Left lobe of liver (tissue), 2 donors: ENCODE measurements at regions not wholly inside any gene's neighbourhood (a gene's known extent, or its start where the extent isn't known, plus 50 kb on each side); places are given as distances from the start of the nearest gene placed in this dataset.
"Not testable (repeated sequence)": the region's sequence is repeated elsewhere in the genome, so short reads cannot be mapped to it uniquely, and the experiment has no call there.

ENCODE experiments used
- ATAC-seq: fragments of 200-7000 bp; cut with Tn5 transposase; one replicate; pipeline ENCODE4 v1.9.1; 2020; ENCODE audit warnings: mild to moderate bottlenecking, moderate library complexity
- DNase-seq: peaks from one replicate; pipeline ENCODE4 v3.0.0-alpha.2; 2020; ENCODE audit warnings: low spot score
- donor health status: DM: no; HTN: no; CAD: no; lungs with moderate emphysema.
- donor health status: DM: no; HTN: yes; CAD: no.

DNA sequence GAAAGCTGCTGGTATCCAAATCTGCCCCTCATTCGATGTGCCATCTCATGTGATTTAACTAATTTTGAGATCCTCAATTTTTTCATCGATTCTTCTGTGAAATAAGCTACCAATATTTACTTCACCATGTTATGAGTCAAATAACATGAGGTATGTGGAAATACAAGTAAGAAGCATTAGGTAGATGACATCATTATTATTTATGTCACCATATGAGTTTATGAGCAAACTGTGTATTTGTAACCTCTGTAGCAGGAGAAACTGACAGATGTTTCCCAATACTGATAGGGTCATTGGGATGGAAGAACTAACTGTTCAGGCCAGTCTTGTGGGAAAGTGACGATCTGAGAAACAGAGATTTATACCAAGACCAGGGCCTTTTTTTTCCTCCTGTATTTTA lies 229.4 kb upstream of the GOT2 start:
- no peak for ATAC-seq
- no peak for DNase-seq

DNA sequence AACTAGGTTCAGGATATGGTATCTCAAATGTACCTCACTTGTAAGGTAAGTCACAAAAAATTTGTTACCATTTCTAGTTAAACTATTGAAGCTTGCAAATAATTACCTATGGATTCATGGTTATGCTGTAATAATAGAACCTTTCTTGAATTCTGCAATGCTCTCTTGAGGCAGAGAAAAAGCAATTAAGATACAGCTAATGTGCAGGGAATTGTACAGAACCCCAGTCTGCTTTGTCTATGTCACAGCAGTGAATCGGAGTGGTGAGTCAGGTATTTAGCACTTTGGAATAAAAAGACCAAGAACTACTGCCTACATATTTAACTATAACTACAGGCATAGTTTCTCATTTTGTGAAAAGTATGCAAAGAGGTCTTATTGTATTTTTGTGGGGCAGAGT lies 228.7 kb upstream of the GOT2 start:
- ATAC-seq: no peak
- no peak for DNase-seq

DNA sequence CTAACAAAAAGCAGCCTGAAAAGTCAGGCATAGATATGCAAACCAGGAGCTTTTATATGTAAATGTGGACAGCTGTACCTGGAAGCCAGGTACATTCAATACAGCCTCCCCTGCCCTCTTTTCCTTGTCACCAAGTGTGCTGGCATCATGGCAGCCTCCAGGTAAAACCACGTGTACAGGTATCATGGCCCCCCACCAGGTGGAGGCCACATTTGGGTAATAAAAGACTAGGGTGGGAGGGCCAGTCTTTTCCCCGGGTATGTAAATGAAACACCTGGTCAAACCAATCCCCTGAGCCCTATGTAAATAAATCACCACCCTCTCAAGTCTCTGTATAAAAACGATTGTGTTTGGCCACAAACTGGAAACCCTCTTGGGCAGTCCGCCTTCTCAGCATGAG lies 226.4 kb upstream of the GOT2 start:
- DNase-seq (no peak), ATAC-seq (no peak)

DNA sequence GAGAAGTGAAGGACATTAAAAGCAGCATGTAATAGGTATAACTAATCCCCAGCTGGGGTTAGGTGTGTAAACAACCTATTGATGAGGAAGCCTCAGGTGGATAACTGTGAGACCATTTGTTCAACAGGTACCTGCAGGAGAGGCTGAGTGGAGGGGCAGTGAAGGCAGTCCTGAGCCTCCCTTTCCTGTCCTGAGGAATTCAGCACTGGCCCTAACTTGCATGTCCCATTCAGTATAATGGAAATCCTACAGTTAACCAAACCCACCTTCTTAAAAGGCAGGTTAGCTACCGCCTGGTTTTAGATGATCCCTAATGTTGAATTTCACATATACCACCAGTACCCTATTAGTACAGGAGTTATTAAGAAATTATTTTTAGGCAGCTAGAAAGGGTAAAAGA lies 225.9 kb upstream of the GOT2 start:
- DNase-seq: no peak
- ATAC-seq: no peak

DNA sequence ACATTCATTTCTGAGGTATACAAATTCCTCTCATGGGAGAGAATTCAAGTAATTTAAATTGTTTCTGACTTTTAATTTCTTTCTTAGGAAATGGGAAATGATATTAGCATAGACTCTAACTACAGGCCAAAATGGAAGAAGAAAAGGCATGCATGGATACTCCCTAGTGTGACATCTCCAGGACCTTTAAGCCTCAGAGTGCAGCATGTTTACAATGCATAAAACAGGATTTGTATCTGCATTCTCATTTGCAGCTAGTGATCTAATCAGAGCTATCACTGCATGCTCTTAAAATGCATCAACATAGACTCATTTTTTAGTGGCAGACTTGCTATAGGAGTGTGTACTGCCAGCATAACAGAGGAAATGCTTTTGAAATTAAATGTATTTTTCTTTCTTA lies 224.6 kb upstream of the GOT2 start:
- no peak for ATAC-seq
- no peak for DNase-seq

DNA sequence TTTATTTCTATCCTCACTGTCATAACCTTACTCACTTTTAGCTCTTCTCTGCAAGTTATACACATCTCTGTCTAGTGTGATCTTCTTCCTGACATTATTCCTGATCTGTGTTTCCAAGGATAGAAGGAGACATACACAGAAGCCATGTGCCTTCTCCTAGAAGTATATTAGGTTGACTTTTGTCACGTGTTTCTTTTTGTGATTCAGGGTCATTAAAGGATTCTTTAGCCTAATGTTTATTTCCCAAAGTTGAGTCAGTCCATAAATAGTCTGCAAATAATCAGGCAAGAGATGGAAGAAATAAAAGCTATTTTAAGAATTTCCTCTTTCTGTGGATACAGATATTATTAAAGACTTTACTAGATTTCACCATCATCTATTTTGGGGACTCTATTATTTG lies 214.1 kb upstream of the GOT2 start:
- ATAC-seq (no peak), DNase-seq (no peak)

DNA sequence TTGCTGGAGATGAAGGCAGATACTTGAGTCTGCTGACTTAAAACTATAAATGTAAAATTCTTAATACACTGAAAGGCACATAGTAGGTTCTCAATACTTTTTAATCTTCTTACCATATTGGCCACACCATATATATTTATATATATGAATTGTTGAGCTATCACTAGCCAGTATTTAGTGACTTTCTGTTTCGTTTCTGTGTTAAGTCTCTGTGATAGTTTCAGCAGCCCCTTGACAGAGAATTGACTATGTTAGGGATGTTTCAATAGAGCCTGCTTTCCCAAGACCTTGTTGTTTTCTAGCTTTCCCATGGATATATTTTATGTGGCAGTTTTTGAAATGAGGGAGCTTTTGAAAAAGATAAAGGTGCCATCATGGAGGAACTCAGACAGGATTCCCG lies 206.5 kb upstream of the GOT2 start:
- DNase-seq: no peak
- no peak for ATAC-seq

DNA sequence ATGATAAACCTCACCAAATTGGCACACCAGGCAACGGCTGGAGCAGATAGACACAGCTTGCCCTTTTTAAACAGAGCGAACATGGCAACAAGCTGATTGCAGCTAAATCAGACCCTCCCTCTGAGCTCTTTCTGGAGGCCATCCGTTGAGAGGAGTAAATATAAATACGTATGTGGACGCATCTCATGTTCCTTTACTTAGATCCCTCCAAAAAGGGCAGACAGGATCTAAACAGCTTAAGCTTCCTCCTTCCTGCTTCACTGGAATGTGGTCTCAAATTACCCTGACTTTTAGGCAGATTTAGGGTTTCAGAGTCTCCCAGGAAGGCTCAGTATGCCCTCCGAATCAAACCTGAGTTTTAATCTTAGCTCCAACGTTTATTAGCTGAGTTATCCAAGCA lies 204.7 kb upstream of the GOT2 start:
- ATAC-seq: no peak
- DNase-seq: no peak

DNA sequence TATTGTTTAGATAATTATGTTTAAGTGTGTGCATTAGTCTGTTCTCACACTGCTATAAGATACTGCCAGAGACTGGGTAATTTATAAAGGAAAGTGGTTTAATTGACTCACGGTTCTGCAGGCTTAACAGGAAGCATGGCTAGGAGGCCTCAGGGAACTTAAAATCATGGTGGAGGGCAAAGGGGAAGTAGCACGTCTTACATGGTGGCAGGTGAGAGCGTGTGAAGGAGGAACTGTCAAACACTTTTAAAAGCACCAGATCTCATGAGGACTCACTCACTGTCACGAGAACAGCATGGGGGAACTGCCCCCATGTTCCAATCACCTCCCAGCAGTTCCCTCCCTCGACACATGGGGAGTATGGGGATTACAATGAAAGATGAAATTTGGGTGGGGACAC lies 203.5 kb upstream of the GOT2 start:
- ATAC-seq: no peak
- no peak for DNase-seq

DNA sequence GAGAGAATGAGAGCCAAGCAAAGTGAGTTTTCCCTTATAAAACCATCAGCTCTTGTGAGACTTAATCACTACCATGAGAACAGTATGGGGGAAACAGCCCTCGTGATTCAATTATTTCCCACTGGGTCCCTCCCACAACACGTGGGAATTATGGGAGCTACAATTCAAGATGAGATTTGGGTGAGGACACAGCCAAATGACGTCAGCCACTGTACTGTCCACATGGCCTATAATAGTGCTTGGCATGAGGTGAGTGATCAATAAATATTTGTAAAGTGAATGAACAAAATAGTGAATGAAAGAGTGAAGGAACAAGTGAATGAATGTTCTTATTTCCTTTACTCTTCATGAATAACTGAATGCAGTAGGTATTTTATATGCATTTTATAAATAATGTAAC lies 199.1 kb upstream of the GOT2 start:
- DNase-seq: no peak
- no peak for ATAC-seq

DNA sequence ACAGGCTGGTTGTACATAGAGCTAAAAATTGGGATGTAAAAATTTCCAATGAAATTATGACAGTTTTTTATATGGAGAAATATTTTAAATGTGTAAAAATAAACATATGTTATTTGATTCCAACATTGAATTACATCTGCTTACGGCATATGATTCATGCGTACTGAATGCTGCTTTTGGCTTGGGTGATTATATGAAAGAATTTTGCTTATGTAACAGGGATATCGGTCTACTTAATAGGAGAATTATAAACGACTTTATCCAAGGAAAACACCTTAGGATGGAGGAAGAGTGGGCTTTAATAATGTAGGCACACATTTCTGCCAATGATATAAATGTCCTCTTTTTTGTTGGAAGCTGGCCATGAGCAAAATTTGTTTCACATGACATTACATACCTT lies 197.3 kb upstream of the GOT2 start:
- no peak for ATAC-seq
- DNase-seq: no peak

DNA sequence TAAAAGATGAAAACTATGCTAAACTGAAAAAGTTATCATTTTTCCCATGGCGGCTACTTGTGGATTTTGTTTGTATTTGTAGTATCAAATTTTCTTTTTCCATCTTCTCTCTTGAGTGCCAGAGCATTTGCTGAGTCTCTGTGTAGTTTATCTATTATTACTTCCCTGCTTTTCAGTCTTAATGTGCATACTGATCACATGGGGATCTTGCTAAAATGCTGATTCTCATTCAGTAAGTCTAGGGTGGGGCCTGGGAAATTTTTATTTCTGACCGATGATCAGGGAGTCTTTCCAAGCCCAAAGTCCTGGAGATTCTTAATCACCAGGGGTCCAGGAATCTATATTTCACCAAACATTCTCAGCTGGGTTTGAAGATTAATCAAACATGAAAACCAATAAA lies 189.0 kb upstream of the GOT2 start:
- no peak for ATAC-seq
- no peak for DNase-seq

DNA sequence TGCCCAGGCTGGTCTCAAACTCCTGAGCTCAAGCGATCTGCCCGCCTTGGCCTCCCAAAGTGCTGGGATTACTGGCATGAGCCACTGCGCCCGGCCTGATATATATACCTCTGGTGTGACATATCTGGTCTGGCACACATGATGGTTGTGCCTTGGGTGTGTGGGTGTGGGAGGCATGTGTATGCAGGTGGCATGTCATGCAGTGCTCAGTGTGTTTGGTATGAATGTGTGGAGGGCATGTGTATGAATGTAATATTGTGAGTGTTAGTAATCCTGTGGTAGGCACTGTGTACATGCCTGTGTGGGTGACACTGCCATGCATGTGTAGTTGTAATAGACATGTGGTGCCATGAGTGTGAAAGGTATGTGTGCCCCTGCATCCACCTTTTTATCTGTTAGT lies 179.3 kb upstream of the GOT2 start:
- ATAC-seq (no peak), DNase-seq (no peak)

DNA sequence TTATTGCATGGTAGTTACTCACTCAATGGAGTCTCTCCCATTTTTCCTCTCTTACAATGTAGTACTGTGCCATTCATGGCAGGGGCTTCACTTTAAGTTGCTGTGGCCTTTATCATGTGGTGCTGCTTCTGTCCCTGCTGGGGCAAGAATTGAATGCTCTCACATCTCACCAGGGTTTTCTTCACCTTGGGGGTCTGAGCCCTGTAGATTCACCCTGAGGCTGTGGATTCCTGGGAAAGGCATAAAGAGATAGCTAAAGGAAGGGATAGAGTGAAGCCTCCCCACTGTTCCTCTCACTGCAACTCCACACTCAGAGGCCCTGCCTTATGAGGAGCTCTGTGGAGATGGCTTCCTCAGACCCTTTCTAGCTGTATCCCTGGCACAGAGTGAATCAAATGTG lies 178.5 kb upstream of the GOT2 start:
- ATAC-seq (no peak), DNase-seq (no peak)

DNA sequence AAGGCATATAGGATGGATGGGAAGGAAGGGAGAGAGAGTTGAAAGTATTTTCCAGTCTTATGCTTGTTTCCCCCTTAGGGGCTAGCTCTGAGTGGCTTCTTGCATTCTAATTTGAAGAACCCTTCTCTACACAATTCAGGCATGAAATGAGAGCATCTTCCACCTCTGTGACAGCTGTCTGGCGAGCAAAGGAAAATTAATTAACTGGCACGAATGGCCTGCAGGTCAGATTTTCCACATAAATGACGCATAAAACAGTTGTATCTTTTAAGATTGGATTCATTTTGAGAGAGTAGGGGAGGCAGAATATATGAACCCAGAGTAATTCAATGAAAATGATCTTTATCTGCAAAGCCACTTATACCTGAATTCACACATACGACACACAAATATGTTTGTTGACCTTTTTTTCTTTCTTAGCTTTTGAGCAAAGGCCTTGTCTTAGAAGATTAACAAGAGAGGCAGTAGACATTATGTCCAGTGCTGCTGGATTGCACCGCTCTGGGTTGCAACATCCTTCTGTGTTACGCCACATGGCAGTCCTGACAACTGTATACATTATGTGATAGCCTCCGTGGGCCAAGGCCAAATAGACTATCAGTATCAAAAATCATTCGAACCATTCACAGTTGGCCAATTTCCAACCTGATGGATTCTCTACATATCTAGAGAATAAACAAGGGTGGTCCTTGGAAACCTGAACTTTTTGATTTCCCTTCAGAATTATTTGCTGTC lies 173.0 kb upstream of the GOT2 start:
- no peak for ATAC-seq

DNA sequence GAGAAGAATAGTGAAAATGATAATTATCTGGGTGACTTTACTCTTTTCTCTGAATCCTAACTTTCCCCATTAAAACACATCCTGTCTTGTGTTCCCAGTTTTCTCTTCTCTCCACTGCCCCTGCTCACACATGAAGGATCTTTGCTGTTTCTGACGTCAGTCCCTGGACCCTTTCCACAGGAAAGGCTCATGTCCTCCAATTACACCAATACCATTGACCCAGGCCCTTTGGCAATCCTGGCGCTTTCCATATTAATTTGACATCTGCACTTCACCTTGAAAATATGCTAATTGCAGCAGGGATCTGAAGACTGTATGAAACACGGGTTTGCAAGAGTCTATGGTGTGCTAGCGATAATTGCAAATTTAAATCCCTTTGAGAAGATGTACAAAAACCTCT lies 170.2 kb upstream of the GOT2 start:
- no peak for DNase-seq
- no peak for ATAC-seq

More for the DNA sequence above, 173.0 kb upstream of the GOT2 start:
- no peak for DNase-seq

DNA sequence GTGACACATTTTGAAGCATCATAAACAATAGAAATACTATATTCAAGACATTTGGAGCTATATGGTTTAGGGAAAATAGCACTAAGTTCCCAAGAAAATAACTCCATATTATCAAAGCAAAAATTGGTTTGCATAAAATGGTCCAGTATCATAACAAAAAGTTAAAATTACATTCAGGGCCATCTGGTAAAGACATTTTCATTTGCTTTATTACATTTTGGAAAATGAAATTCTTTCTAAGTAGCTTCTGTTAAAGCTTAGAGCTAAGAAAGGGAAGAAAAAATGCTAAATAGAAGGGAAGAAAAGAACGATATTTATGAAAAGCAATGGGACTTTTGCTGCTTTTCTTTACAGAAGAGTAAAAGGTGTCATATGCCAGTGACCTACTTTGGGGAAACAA lies 155.4 kb upstream of the GOT2 start:
- no peak for ATAC-seq
- no peak for DNase-seq

DNA sequence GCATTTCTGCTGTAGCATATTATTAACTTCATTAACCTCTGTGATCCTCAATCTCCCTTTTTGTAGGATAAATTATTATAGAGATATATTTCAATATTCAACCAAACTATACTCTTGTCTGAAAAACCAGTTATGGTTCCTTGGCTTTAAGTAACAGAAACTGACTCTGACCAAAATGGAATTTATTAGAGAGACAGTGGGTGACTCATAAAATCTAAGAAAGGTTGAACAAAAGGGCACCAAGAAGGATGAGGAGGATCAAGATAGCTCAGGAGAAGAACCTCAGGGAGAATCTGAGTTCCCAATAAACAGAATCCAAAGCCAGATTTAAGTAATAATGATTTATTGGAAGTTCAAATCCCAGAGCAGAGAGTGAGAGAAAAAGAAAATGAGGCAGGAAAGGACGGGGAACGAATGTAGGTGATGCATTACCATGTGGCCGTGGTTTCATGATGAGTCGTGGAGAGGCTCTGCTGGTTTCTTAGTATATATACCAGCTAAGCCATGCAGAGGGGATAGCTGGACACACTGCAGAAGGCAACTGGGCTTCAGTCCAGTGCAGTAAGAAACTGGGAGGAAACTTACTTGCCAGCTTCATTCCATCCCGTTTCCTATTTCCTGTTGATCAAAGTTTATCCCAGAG lies 151.5 kb upstream of the GOT2 start:
- DNase-seq (no peak), ATAC-seq (no peak)

DNA sequence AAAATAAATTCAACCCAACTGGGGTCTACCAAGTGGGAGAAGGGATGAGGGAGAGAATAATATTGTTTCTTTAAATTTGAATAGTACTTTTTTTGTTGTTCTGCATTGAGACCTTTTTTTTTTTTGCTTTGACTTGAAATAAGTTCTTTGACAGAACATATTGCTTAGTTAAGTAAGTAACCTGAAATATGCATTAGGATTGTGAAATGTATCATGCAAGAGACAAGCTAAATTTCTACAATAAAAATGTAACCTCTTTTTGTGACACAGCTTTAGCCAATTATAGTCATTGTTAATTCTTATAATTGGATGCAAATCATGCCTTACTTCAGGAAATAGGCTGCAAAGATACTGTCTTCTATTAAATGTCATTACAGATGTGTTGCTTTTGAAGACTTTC lies 150.0 kb upstream of the GOT2 start:
- DNase-seq: no peak
- ATAC-seq: no peak

DNA sequence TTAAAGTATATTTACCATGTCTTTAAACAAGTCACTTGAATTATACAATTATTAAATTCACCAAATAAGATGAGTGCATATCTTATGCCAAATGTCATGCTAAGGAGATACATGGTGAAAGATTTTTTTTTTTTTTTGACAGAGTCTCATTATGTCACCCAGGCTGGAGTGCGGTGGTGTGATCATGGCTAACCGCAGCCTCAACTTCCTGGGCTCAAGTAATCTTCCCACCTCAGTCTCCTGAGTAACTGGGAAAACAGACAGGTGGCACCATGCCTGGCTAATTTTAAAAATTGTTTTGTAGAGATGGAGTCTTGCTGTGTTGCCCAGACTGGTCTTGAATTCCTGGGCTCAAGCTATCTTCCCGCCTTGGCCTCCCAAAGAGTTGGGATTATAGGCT lies 149.0 kb upstream of the GOT2 start:
- no peak for DNase-seq
- no peak for ATAC-seq

DNA sequence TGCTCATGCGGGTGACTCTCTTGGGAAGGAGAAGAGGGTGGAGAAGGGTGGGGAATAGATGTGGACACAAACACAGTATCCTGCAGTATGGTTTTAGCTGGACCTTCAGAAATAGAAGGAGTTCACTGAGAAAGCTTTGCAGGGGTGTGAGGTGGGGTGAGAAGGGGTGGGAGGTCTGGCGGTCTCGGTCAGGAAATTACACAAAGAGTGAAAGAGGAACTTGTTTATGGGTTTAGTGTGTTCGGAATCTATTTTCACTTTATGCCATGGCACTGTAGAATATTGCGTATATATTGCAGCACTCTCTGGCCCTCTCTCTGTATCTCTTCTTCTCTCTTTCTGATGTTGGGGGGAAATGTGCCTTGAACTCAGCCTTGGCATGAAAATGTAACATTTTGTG lies 148.2 kb upstream of the GOT2 start:
- no peak for DNase-seq
- no peak for ATAC-seq

DNA sequence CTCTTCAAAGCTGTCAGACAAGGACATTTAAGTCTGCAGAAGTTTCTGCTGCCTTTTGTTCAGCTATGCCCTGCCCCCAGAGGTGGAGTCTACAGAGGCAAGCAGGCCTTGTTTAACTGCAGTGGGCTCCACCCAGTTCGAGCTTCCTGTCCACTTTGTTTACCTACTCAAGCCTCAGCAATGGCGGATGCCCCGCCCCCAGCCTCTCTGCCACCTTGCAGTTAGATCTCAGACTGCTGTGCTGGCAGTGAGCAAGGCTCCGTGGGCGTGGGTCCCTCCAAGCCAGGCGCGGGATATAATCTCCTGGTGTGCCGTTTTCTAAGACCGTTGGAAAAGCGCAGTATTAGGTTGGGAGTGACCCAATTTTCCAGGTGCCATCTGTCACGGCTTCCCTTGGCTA lies 144.5 kb upstream of the GOT2 start:
- not testable (repeated sequence) for DNase-seq, ATAC-seq

DNA sequence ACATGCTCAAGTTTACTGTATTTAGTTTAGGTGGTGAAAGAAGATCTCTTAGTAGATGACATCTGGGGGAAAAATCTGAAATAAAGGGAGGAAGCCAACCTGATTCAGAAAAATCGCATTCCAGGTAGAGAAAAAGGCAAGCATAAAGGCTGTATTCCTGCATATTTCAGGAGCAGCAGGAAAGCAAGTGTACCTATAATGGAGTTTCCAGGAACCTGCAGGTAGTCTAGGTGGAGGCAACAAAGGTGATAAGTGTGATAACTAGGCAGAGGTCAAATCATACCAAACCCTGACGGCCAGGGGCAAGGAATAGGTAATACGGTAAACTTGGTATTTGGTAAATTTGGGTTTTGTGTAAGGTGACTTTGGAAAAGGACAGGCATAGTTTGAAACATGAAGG lies 132.8 kb upstream of the GOT2 start:
- DNase-seq (no peak), ATAC-seq (no peak)
